Suprapubic skin (tissue), 4 donors: ENCODE measurements at regions not wholly inside any gene's neighbourhood (a gene's known extent, or its start where the extent isn't known, plus 50 kb on each side); places are given as distances from the start of the nearest gene placed in this dataset.

Source experiments
- DNase-seq, 2 donors: peaks; one replicate each; pipeline ENCODE4 v3.0.0-alpha.2; 2019; ENCODE audit warnings: low spot score in 2 of 2
- H3K27ac ChIP-seq: fragments of 200-600 bp; sonication (generic); one replicate; pipeline ENCODE4 v1.5.1; 2019
- H3K27me3 ChIP-seq: fragments of 200-600 bp; sonication (generic); one replicate; pipeline ENCODE4 v1.5.1; 2019
- H3K36me3 ChIP-seq: fragments of 200-600 bp; sonication (generic); one replicate; pipeline ENCODE4 v1.5.1; 2019
- H3K4me1 ChIP-seq: fragments of 200-600 bp; sonication (generic); one replicate; pipeline ENCODE4 v1.5.1; 2019
- H3K4me3 ChIP-seq: fragments of 200-600 bp; sonication (generic); one replicate; pipeline ENCODE4 v1.5.1; 2019; ENCODE audit warnings: mild to moderate bottlenecking
- H3K9me3 ChIP-seq: fragments of 200-600 bp; sonication (generic); one replicate; pipeline ENCODE4 v1.5.1; 2019
- EP300 ChIP-seq: sonication (generic); formaldehyde crosslinking; IDR thresholded peaks from one replicate; pipeline ENCODE4 v1.6.1; 2017; ENCODE audit warnings: antibody characterized with exemption
- POLR2A ChIP-seq, 2 donors: fragments of 450-650 bp; IDR thresholded peaks; one replicate each; pipeline ENCODE4 v1.6.1; 2017; ENCODE audit warnings: antibody characterized with exemption in 2 of 2, mild to moderate bottlenecking in 2 of 2, moderate library complexity in 2 of 2
- POLR2AphosphoS5 ChIP-seq, 3 donors: sonication (generic); formaldehyde crosslinking; IDR thresholded peaks; one replicate each; pipeline ENCODE4 v1.6.1; 2017; ENCODE audit warnings: antibody characterized with exemption in 3 of 3
- WGBS: methylation state at CpG from one replicate; pipeline ENCODE4 v1.1.5; 2018; 5-methylcytosine and 5-hydroxymethylcytosine counted together
- TF ChIP-seq, protein P1 (sequence below), 2 donors: fragments of 200-600 bp in 1 of 2; fragments of 450-650 bp in 1 of 2; sonication (generic) in 1 of 2; IDR thresholded peaks; one replicate each; pipeline ENCODE4 v1.5.1; 2016 to 2019; ENCODE audit warnings: antibody characterized with exemption in 2 of 2, mild to moderate bottlenecking in 1 of 2, moderate library complexity in 1 of 2

DNA sequence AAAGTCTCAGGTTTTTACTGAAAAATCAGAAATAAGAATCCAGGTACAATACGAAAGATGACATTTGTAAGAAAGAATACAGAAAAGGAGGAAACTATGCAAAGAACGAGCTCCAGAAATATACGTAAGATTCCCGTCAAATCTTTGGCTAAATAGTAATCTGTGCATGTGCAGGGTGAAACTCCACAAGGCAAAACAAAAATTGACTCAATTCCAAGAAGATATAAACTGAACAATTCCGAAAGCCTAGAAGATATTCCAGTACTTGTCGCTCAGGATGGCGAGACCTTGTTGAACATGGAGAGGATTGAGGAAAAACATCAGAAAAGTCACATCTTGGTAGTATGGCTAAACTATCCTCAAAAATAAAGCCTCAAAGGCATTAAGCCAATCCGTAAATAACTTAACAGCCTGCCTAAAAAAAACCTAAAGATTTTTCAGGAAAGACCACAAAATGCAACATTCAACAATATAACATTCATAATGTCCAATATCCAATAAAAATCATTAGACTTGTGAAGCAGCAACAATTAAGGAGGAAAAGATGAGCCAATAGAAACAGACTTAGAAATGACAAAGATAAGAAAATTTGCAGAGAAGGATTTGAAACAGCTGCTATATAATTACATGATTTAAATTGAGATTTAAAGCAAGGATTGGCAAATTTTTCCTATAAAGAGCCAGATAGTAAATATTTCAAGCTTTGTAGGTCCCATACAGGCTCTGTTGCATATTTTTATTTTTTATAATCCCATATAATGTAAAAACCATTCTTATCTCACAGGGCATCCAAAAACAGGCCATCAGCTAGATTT is 166.4 kb upstream of the UBASH3B start:
- TF ChIP-seq POLR2AphosphoS5 (IDR thresholded peaks at IDR 0.05): no peak
- no peak for TF ChIP-seq EP300
- no peak for TF ChIP-seq POLR2A (IDR thresholded peaks at IDR 0.05)
- TF ChIP-seq, protein P1, sequence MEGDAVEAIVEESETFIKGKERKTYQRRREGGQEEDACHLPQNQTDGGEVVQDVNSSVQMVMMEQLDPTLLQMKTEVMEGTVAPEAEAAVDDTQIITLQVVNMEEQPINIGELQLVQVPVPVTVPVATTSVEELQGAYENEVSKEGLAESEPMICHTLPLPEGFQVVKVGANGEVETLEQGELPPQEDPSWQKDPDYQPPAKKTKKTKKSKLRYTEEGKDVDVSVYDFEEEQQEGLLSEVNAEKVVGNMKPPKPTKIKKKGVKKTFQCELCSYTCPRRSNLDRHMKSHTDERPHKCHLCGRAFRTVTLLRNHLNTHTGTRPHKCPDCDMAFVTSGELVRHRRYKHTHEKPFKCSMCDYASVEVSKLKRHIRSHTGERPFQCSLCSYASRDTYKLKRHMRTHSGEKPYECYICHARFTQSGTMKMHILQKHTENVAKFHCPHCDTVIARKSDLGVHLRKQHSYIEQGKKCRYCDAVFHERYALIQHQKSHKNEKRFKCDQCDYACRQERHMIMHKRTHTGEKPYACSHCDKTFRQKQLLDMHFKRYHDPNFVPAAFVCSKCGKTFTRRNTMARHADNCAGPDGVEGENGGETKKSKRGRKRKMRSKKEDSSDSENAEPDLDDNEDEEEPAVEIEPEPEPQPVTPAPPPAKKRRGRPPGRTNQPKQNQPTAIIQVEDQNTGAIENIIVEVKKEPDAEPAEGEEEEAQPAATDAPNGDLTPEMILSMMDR (IDR thresholded peaks at IDR 0.05): no peak
- WGBS: 88% methylated on average over 8 of the region's 8 CpGs
- no peaks in the 10 kb centered on the region for H3K9me3 ChIP-seq

GRCh38 chr11:122487669-122488068 is 167.9 kb upstream of the UBASH3B start:
- WGBS: 91% methylated on average over 3 of the region's 3 CpGs
- no peak overlapping the region for H3K4me3 ChIP-seq
- TF ChIP-seq POLR2A (IDR thresholded peaks at IDR 0.05): no peak
- no peak for DNase-seq
- no peak overlapping the region for H3K27ac ChIP-seq
- no peaks in the 10 kb centered on the region for H3K9me3 ChIP-seq
- peaks cover 6% of the 10 kb centered on the region for H3K4me1 ChIP-seq
- no peaks in the 10 kb centered on the region for H3K27me3 ChIP-seq
- no peaks in the 10 kb centered on the region for H3K36me3 ChIP-seq

More for the DNA sequence above, 166.4 kb upstream of the UBASH3B start:
- Histone ChIP-seq H3K4me3 (no peak overlapping the region), H3K27me3 (no peaks in the 10 kb centered on the region), H3K27ac (no peak overlapping the region), H3K4me1 (peaks cover 6% of the 10 kb centered on the region), H3K36me3 (no peaks in the 10 kb centered on the region)
- no peak for DNase-seq

- no peak overlapping the region for H3K4me3 ChIP-seq
- H3K4me1 ChIP-seq: peaks cover 6% of the 10 kb centered on the region
- no peaks in the 10 kb centered on the region for H3K27me3 ChIP-seq
- no peak for DNase-seq
- WGBS: 50% methylated on average over 5 of the region's 5 CpGs
- no peaks in the 10 kb centered on the region for H3K9me3 ChIP-seq
- H3K36me3 ChIP-seq: no peaks in the 10 kb centered on the region
- H3K27ac ChIP-seq: no peak overlapping the region
- TF ChIP-seq POLR2AphosphoS5 (IDR thresholded peaks at IDR 0.05): no peak
These were observed 168.6 kb upstream of the UBASH3B start for GRCh38 chr11:122486793-122487495.

DNA sequence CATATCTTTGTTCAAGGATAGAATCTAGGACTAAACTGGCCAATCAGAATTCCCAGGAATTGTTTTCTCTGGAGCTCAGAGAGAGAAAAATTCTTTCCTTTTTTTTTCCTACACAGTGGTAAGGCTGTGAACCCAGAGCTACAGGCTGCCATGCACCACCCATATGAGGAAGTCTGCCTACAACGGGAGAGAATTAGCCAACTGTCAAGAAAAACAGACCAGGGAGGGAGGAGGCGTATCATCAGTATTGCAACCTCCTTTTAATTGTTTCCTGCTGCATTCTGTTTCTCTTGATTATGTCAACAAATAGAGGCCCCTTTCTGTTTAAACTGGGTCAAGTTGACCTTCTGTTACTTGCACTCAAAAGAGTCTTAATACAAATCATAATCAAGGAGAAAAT is 176.5 kb upstream of the UBASH3B start:
- Histone ChIP-seq H3K27me3 (no peaks in the 10 kb centered on the region), H3K4me3 (no peak overlapping the region), H3K27ac (no peak overlapping the region), H3K36me3 (no peaks in the 10 kb centered on the region), H3K4me1 (peaks cover 7% of the 10 kb centered on the region), H3K9me3 (no peaks in the 10 kb centered on the region)
- TF ChIP-seq POLR2A (IDR thresholded peaks at IDR 0.05): no peak
- TF ChIP-seq POLR2AphosphoS5 (IDR thresholded peaks at IDR 0.05): no peak
- TF ChIP-seq, protein P1 (IDR thresholded peaks at IDR 0.05): no peak
- TF ChIP-seq EP300: no peak
- DNase-seq: no peak
- 41% methylated on average over 2 of the region's 2 CpGs for WGBS

- Histone ChIP-seq H3K27ac (no peak overlapping the region), H3K4me3 (no peak overlapping the region), H3K36me3 (no peaks in the 10 kb centered on the region), H3K27me3 (no peaks in the 10 kb centered on the region), H3K9me3 (no peaks in the 10 kb centered on the region), H3K4me1 (no peaks in the 10 kb centered on the region)
- DNase-seq: no peak
- WGBS: 73% methylated on average over 2 of the region's 2 CpGs
- TF ChIP-seq POLR2A (IDR thresholded peaks at IDR 0.05) (no peak), POLR2AphosphoS5 (IDR thresholded peaks at IDR 0.05) (no peak), EP300 (no peak)
- TF ChIP-seq, protein P1 (IDR thresholded peaks at IDR 0.05): no peak
These were observed 186.6 kb upstream of the UBASH3B start for GRCh38 chr11:122468965-122469364.

GRCh38 chr11:122463530-122463929 is 192.0 kb upstream of the UBASH3B start:
- H3K4me1 ChIP-seq: no peaks in the 10 kb centered on the region
- no peaks in the 10 kb centered on the region for H3K27me3 ChIP-seq
- H3K27ac ChIP-seq: no peak overlapping the region

More at GRCh38 chr11:122463530-122463929, 192.0 kb upstream of the UBASH3B start:
- Histone ChIP-seq H3K36me3 (no peaks in the 10 kb centered on the region), H3K4me3 (no peak overlapping the region), H3K9me3 (peaks cover 10% of the 10 kb centered on the region)
- no peak for DNase-seq
- TF ChIP-seq POLR2A (IDR thresholded peaks at IDR 0.05) (no peak), EP300 (no peak), POLR2AphosphoS5 (IDR thresholded peaks at IDR 0.05) (no peak)
- TF ChIP-seq, protein P1 (IDR thresholded peaks at IDR 0.05): no peak
